ENCODE measurements at regions not wholly inside any gene's neighbourhood (a gene's known extent, or its start where the extent isn't known, plus 50 kb on each side); places are given as distances from the start of the nearest gene placed in this dataset.

DNA sequence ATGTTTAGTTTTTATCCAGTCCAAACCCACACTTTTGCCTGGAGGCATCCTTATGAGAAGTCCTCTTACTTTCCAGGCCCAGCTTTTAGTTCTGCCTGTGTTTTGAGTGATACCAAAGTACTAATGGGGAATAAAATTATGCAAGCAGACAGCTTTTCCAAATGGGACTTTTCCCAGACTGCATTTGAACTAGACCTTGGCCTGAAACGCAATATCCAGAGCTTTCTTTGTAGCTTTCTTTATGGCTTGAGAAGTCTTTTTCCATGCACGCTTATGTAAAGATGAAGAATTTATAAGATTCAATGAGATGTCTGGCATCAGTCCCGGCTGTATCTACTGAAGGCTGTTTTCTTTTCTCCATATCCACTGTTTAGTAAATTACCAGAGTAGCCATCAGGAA lies 236.6 kb upstream of the RAB4A start:
- TF ChIP-seq POLR2AphosphoS5 (IDR thresholded peaks at IDR 0.05), result no peak
- no peak for TF ChIP-seq CTCF (IDR thresholded peaks at IDR 0.05)
- no peak for TF ChIP-seq POLR2A (IDR thresholded peaks at IDR 0.05)
- no peak for TF ChIP-seq EP300 (IDR thresholded peaks at IDR 0.05; ENCODE audit: low read depth)
